ENCODE measurements at regions not wholly inside any gene's neighbourhood (a gene's known extent, or its start where the extent isn't known, plus 50 kb on each side); places are given as distances from the start of the nearest gene placed in this dataset.

DNA sequence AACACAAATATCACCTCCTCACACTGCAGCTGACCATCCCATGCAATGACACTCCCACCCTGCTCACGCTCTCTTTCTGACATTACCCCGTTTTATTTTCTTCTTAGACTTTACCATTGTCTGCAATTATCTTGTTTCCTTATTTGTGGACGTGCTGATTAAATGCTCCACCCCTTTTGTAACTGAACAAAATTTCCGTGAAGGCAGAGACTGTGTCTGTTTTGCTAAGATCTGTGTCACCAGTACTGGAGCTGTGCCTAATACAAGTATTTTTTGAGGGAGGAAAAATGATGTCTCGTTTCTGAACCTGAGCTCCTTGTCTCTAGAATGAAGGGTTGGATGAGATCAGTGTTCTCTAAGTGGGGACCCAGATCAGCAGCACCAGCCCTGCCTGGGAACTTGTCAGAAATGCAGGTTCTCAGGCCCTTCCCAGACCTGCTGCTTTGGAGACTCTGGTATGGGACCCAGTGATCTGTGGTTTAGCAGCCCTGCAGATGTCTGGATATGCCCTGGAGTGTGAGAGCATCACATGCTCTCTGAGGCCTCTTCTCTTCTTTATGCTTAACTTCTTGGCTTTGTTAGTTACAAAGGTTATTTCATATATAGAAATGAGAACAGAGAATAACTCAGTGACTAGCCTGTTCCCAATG lies 181.7 kb upstream of the GAS1 start:
- Histone ChIP-seq H3K4me2 (no peak overlapping the region), H2AFZ (peak overlapping the region; percentile 57; the same call in 1 of the 2 replicates), H3K4me3 (no peak overlapping the region), H3K27ac (ENCODE audit: low read depth) (no peak overlapping the region), H3K9me2 (ENCODE audit: insufficient read depth) (no peaks in the 10 kb centered on the region), H3K27me3 (ENCODE audit: insufficient read depth) (no peaks in the 10 kb centered on the region), H3K79me2 (replicated peaks; ENCODE audit: insufficient read depth) (no peaks in the 10 kb centered on the region), H3K4me1 (ENCODE audit: insufficient read depth) (no peaks in the 10 kb centered on the region), H3K36me3 (ENCODE audit: insufficient read depth) (no peaks in the 10 kb centered on the region), H3F3A (replicated peaks; ENCODE audit: low read depth) (no peaks in the 10 kb centered on the region), H4K20me1 (replicated peaks; ENCODE audit: insufficient read depth) (no peaks in the 10 kb centered on the region)
- TF ChIP-seq JUNB (IDR thresholded peaks at IDR 0.05; ENCODE audit: unreplicated experiment): no peak
- TF ChIP-seq, protein P1, sequence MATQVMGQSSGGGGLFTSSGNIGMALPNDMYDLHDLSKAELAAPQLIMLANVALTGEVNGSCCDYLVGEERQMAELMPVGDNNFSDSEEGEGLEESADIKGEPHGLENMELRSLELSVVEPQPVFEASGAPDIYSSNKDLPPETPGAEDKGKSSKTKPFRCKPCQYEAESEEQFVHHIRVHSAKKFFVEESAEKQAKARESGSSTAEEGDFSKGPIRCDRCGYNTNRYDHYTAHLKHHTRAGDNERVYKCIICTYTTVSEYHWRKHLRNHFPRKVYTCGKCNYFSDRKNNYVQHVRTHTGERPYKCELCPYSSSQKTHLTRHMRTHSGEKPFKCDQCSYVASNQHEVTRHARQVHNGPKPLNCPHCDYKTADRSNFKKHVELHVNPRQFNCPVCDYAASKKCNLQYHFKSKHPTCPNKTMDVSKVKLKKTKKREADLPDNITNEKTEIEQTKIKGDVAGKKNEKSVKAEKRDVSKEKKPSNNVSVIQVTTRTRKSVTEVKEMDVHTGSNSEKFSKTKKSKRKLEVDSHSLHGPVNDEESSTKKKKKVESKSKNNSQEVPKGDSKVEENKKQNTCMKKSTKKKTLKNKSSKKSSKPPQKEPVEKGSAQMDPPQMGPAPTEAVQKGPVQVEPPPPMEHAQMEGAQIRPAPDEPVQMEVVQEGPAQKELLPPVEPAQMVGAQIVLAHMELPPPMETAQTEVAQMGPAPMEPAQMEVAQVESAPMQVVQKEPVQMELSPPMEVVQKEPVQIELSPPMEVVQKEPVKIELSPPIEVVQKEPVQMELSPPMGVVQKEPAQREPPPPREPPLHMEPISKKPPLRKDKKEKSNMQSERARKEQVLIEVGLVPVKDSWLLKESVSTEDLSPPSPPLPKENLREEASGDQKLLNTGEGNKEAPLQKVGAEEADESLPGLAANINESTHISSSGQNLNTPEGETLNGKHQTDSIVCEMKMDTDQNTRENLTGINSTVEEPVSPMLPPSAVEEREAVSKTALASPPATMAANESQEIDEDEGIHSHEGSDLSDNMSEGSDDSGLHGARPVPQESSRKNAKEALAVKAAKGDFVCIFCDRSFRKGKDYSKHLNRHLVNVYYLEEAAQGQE (IDR thresholded peaks at IDR 0.05; ENCODE audit: unreplicated experiment): no peak
- no peak for TF ChIP-seq ZNF462 (CRISPR knock-in tag; IDR thresholded peaks at IDR 0.05)
- Mint-ChIP-seq H3K4me1 (no peaks in the 10 kb centered on the region), H3K27ac (no peak overlapping the region), H3K36me3 (ENCODE audit: low read depth) (peaks cover 3% of the 10 kb centered on the region; the same call in 1 of the 3 replicates), H3K27me3 (ENCODE audit: insufficient read depth, low read depth, poor library complexity) (peaks cover 4% of the 10 kb centered on the region), H3K9me3 (peaks cover 20% of the 10 kb centered on the region; the same call in 2 of the 3 replicates), H3K4me3 (no peak overlapping the region)
- DNase-seq (ENCODE audit: low spot score) (no peak), ATAC-seq (no peak)
